ENCODE measurements at regions not wholly inside any gene's neighbourhood (a gene's known extent, or its start where the extent isn't known, plus 50 kb on each side); places are given as distances from the start of the nearest gene placed in this dataset.
A peak's percentile ranks its signal among the peaks of the same experiment; 100 is the strongest.

DNA sequence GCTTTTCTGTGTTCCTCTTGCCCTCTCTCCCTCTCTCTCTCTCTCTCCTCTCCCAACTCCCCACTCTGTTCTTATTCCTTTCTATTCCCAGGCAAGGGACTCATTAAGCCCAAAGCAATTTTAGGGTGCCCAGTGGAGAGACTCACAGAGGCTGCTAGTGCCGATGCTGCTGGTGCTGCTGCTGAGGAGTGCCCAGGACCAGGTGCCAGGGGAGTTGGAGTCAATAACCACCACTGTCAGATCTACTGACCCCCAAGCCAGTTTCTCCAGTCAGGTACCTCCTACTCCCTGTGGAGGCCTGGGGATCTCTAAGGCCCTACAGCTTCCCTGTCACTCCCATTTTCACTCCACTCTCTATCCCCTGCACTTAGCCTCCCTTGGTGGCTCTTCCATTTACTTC lies 54.2 kb upstream of the LAS1L start:
- Histone ChIP-seq H3K9ac (no peak overlapping the region), H3F3A (replicated peaks; ENCODE audit: insufficient read depth) (no peaks in the 10 kb centered on the region), H3K27ac (ENCODE audit: low read depth in 2 of 2, low read length in 1 of 2) (no peak overlapping the region), H3K9me3 (no peaks in the 10 kb centered on the region), H2AFZ (ENCODE audit: low read depth) (0 out of 2 replicates have a peak overlapping the region, but pooled peaks have one; percentile 56), H3K4me2 (peak overlapping the region; percentile 68), H3K79me2 (ENCODE audit: insufficient read depth) (no peaks in the 10 kb centered on the region), H4K20me1 (ENCODE audit: insufficient read depth) (no peaks in the 10 kb centered on the region), H3K27me3 (ENCODE audit: insufficient read depth) (no peaks in the 10 kb centered on the region; the same call in 1 of the 2 replicates), H3K4me1 (ENCODE audit: control insufficient read depth in 1 of 2, insufficient read depth in 2 of 2, low read depth in 1 of 2, low read length in 1 of 2) (no peaks in the 10 kb centered on the region), H3K9me2 (no peaks in the 10 kb centered on the region), H3K36me3 (replicated peaks in 1 of 2; ENCODE audit: control insufficient read depth in 1 of 2, insufficient read depth in 2 of 2, low read length in 1 of 2) (no peaks in the 10 kb centered on the region), H3K4me3 (ENCODE audit: low read depth in 2 of 2, low read length in 1 of 2) (no peak overlapping the region)
- POLR2A ChIA-PET = no interaction called here
- no peak for DNase-seq
- WGBS (ENCODE audit: low lambda C conversion rate) = 28% methylated on average over 1 of the region's 1 CpG
- CTCF ChIA-PET = no interaction called here
- TF ChIP-seq RFX5 (IDR thresholded peaks at IDR 0.05; ENCODE audit: low read length) (no peak), NFIC (IDR thresholded peaks at IDR 0.05; ENCODE audit: borderline replicate concordance) (no peak), GABPA (IDR thresholded peaks at IDR 0.05; ENCODE audit: low read depth) (no peak), CHD2 (IDR thresholded peaks at IDR 0.05; ENCODE audit: low read length, partially characterized antibody) (no peak), RCOR1 (IDR thresholded peaks at IDR 0.05; ENCODE audit: low read length) (no peak), RXRA (IDR thresholded peaks at IDR 0.05; ENCODE audit: borderline replicate concordance, low read depth) (no peak), GATA2 (CRISPR knock-in tag; IDR thresholded peaks at IDR 0.05) (no peak), NRF1 (IDR thresholded peaks at IDR 0.05; ENCODE audit: low read depth, low read length) (no peak)
- TF ChIP-seq, protein P1, sequence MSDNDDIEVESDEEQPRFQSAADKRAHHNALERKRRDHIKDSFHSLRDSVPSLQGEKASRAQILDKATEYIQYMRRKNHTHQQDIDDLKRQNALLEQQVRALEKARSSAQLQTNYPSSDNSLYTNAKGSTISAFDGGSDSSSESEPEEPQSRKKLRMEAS (IDR thresholded peaks at IDR 0.05; ENCODE audit: low read depth) = no peak

DNA sequence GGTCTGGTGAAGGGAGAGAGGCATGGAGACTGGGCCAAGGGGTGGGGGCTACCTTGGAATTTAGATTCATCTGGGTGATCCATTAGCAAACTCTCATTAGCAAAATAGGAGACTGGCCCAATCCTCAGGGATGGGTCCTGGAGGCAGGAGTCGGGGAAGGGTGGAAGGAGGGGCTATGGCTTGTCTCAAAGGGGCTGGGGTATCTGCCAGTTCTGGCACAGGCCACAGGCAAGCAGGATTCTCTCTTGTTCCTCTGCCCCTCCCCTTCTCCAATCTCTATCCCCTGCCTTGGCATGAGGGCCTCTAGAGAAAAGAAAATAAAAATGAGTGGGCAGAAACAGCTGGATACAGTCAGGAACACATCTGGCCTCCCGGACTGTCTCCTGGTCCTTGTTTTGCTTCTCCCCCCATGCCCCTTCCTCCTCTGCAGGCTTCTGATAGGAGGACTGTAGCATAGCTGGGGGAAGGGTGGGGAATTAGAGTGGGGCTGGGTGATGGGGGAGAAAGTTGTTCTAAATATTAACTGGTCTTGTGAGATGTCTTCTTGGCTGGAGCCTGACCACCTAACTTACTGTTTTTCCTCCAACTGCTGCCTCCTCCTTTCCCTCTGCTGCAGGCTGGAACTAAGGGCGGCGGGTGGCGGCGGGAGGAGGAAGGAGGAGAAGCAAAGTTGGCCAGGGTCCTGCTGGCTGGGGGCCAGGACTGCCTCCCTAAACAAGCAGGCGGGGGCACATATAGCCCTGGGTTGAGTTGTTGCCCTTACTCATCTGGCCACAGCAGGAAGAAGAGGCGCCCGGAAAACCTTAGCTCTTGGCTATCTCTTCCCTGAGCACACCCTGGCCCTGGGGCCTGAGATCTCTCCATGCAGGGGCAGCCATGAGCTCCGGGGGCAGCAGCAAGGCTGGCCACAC lies 53.3 kb upstream of the LAS1L start:
- Histone ChIP-seq H3K9ac (no peak overlapping the region), H3K9me3 (no peaks in the 10 kb centered on the region), H3K27me3 (ENCODE audit: insufficient read depth) (no peaks in the 10 kb centered on the region; the same call in 1 of the 2 replicates), H3K36me3 (replicated peaks in 1 of 2; ENCODE audit: control insufficient read depth in 1 of 2, insufficient read depth in 2 of 2, low read length in 1 of 2) (no peaks in the 10 kb centered on the region), H3K79me2 (ENCODE audit: insufficient read depth) (no peaks in the 10 kb centered on the region), H3K4me2 (peak overlapping the region; percentile 68), H3F3A (replicated peaks; ENCODE audit: insufficient read depth) (no peaks in the 10 kb centered on the region), H3K4me3 (ENCODE audit: low read depth in 2 of 2, low read length in 1 of 2) (0 out of 4 replicates have a peak overlapping the region, but pooled peaks of 1 of the 2 experiments have one; percentile 12), H4K20me1 (ENCODE audit: insufficient read depth) (no peaks in the 10 kb centered on the region), H3K4me1 (ENCODE audit: control insufficient read depth in 1 of 2, insufficient read depth in 2 of 2, low read depth in 1 of 2, low read length in 1 of 2) (no peaks in the 10 kb centered on the region), H3K9me2 (no peaks in the 10 kb centered on the region), H3K27ac (ENCODE audit: low read depth in 2 of 2, low read length in 1 of 2) (peak overlapping the region in 1 of 2 experiments; percentile 38; a peak in 1 of 4 replicates), H2AFZ (ENCODE audit: low read depth) (0 out of 2 replicates have a peak overlapping the region, but pooled peaks have one; percentile 56)
- 23% methylated on average over 3 of the region's 10 CpGs for WGBS (ENCODE audit: low lambda C conversion rate)
- POLR2A ChIA-PET = no interaction called here
- CTCF ChIA-PET = no interaction called here
- no peak for DNase-seq
- TF ChIP-seq SMC3 (IDR thresholded peaks at IDR 0.05; ENCODE audit: low read depth, low read length) (no peak), NFIC (IDR thresholded peaks at IDR 0.05; ENCODE audit: borderline replicate concordance) (peak; percentile 89)

DNA sequence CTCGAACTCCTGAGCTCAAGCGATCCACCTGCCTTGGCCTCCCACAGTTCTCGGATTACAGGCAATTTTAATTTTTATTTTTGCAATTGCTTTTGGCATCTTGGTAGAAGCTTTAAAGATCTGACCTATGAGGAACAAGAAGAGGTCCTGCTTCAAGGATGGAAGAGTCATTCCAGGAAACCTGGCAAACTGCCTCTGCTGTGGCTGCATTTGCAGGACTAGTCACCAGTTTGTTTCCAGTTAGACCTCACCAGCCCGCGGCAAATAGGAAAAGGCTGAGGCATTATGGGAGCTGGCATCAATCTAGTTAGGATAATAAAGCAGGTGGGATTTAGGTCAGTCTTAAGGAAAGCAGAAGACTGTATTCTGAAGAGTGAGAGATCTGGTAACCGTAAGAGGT lies 51.9 kb upstream of the LAS1L start:
- no peaks in the 10 kb centered on the region; the same call in 1 of the 2 replicates for H3K27me3 ChIP-seq (ENCODE audit: insufficient read depth)
- no peak overlapping the region for H3K4me3 ChIP-seq (ENCODE audit: low read depth in 2 of 2, low read length in 1 of 2)
- H3K4me2 ChIP-seq = no peak overlapping the region
- H3K27ac ChIP-seq (ENCODE audit: low read depth in 2 of 2, low read length in 1 of 2) = no peak overlapping the region
- H3K4me1 ChIP-seq (ENCODE audit: control insufficient read depth in 1 of 2, insufficient read depth in 2 of 2, low read depth in 1 of 2, low read length in 1 of 2) = no peaks in the 10 kb centered on the region
- no peaks in the 10 kb centered on the region for H3K36me3 ChIP-seq (replicated peaks in 1 of 2; ENCODE audit: control insufficient read depth in 1 of 2, insufficient read depth in 2 of 2, low read length in 1 of 2)
- no peaks in the 10 kb centered on the region for H4K20me1 ChIP-seq (ENCODE audit: insufficient read depth)
- H2AFZ ChIP-seq (ENCODE audit: low read depth) = no peak overlapping the region
- H3F3A ChIP-seq (replicated peaks; ENCODE audit: insufficient read depth) = no peaks in the 10 kb centered on the region
- TF ChIP-seq SMC3 (IDR thresholded peaks at IDR 0.05; ENCODE audit: low read depth, low read length) (no peak), POLR2AphosphoS5 (IDR thresholded peaks at IDR 0.05; ENCODE audit: low read depth, low read length) (no peak), MEF2A (IDR thresholded peaks at IDR 0.05; ENCODE audit: borderline replicate concordance, low read depth) (no peak), RXRA (IDR thresholded peaks at IDR 0.05; ENCODE audit: borderline replicate concordance, low read depth) (no peak), NFIC (IDR thresholded peaks at IDR 0.05; ENCODE audit: borderline replicate concordance) (no peak; the same call in 1 of the 2 replicates), TAF1 (IDR thresholded peaks at IDR 0.05; ENCODE audit: borderline replicate concordance, low read depth, low read length) (no peak), TCF12 (IDR thresholded peaks at IDR 0.05) (no peak), CHD2 (IDR thresholded peaks at IDR 0.05; ENCODE audit: low read length, partially characterized antibody) (no peak)
- TF ChIP-seq, protein P2, sequence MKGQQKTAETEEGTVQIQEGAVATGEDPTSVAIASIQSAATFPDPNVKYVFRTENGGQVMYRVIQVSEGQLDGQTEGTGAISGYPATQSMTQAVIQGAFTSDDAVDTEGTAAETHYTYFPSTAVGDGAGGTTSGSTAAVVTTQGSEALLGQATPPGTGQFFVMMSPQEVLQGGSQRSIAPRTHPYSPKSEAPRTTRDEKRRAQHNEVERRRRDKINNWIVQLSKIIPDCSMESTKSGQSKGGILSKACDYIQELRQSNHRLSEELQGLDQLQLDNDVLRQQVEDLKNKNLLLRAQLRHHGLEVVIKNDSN (IDR thresholded peaks at IDR 0.05; ENCODE audit: borderline replicate concordance, low read depth) = no peak
- ChIA-PET CTCF (interaction anchor here (0.8 kb wide), 1 partner anchor 8 kb away, joined by 3 read pairs; no protein-coding TSS in a partner anchor), POLR2A (no interaction called here)
- DNase-seq = no peak
- no peak overlapping the region for H3K9ac ChIP-seq
- WGBS (ENCODE audit: low lambda C conversion rate) = 17% methylated on average over 6 of the region's 6 CpGs
- H3K9me3 ChIP-seq = no peaks in the 10 kb centered on the region
- H3K79me2 ChIP-seq (ENCODE audit: insufficient read depth) = no peaks in the 10 kb centered on the region
- H3K9me2 ChIP-seq = no peaks in the 10 kb centered on the region
